Activated CD8-positive, alpha-beta T cell treated with anti-CD3 and anti-CD28 coated beads for 36 hours (primary cell): ENCODE measurements at regions not wholly inside any gene's neighbourhood (a gene's known extent, or its start where the extent isn't known, plus 50 kb on each side); places are given as distances from the start of the nearest gene placed in this dataset.

Experiments used
- ATAC-seq: fragments of 200-7000 bp; cut with Tn5 transposase; one replicate; pipeline ENCODE4 v1.10.0; 2021; ENCODE audit warnings: mild to moderate bottlenecking, moderate library complexity
- CTCF ChIA-PET: fragments of 350-600 bp; sonication (Branson Sonifier 250); formaldehyde crosslinking; loops from one replicate; lab custom pipeline; 2021; ENCODE audit warnings: antibody characterized with exemption; lab: Charles Lee
- POLR2A ChIA-PET: fragments of 350-600 bp; sonication (Branson Sonifier 250); formaldehyde crosslinking; loops from one replicate; lab custom pipeline; 2021; ENCODE audit warnings: antibody characterized with exemption; lab: Charles Lee
- DNase-seq: peaks from one replicate; pipeline ENCODE4 v3.0.0-alpha.2; 2020
- H3K27ac Mint-ChIP-seq: one replicate; pipeline ENCODE4 v1.8.0; 2021; ENCODE audit warnings: mild to moderate bottlenecking, mixed read lengths
- H3K27me3 Mint-ChIP-seq: one replicate; pipeline ENCODE4 v1.8.0; 2021; ENCODE audit warnings: mixed read lengths
- H3K36me3 Mint-ChIP-seq: one replicate; pipeline ENCODE4 v1.8.0; 2021; ENCODE audit warnings: low read depth, mixed read lengths
- H3K4me1 Mint-ChIP-seq: one replicate; pipeline ENCODE4 v1.8.0; 2021; ENCODE audit warnings: low read depth, mixed read lengths
- H3K4me3 Mint-ChIP-seq: one replicate; pipeline ENCODE4 v1.8.0; 2021; ENCODE audit warnings: mild to moderate bottlenecking, moderate library complexity, mixed read lengths
- H3K9me3 Mint-ChIP-seq: one replicate; pipeline ENCODE4 v1.8.0; 2021; ENCODE audit warnings: mixed read lengths
- intact Hi-C: fragments of 100-400 bp; cut with micrococcal nuclease; formaldehyde crosslinking; loops from one replicate; pipeline ENCODE4 v1.10.0; 2022
- TF ChIP-seq, protein P1 (sequence below): fragments of 200-600 bp; IDR thresholded peaks from one replicate; pipeline ENCODE4 v1.8.0; 2022; ENCODE audit warnings: antibody characterized with exemption, mild to moderate bottlenecking

DNA sequence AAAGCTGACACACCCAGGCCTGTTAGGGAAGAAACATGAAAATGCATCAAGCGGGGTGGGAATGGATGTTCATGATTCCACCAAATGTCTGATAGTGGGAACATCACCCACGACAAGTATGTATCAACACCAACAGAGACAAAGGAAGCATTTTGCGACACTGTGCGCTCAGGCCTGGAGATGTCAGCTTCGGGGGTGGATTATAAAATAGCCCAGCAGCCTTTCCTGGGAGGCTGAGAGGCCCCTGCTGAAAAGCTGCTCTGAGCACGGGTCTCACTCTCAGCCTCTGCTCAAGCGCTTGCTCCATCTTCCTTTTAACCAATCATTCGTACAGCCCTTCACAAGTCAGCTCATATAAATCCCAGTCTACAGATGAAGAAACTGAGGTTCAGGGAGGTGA is 213.5 kb downstream of the BCL11B start:
- H3K27ac Mint-ChIP-seq, result no peak overlapping the region
- CTCF ChIA-PET, result no interaction called here
- intact Hi-C loops, result no loop called here

DNA sequence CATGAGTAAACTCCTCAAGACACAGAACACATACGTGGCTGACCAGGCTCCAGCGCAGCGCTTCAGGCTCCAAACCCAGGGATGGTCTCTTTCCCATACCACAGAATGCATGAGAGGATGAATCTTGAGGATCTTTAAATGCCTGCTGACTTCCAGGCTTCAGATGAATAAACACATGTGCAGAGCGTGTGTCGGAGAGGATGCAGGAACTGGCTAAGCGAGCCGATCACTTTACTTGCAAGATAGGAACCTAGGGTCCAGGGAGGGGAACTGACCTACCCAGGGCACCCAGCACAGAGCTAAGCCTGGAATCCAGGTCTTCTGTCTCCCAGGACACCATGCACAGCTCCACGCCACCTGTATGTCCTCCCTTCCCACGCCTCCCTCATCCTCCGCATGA is 209.8 kb downstream of the BCL11B start:
- POLR2A ChIA-PET, result no interaction called here
- CTCF ChIA-PET, result no interaction called here

More for the DNA sequence above, 213.5 kb downstream of the BCL11B start:
- TF ChIP-seq, protein P1, sequence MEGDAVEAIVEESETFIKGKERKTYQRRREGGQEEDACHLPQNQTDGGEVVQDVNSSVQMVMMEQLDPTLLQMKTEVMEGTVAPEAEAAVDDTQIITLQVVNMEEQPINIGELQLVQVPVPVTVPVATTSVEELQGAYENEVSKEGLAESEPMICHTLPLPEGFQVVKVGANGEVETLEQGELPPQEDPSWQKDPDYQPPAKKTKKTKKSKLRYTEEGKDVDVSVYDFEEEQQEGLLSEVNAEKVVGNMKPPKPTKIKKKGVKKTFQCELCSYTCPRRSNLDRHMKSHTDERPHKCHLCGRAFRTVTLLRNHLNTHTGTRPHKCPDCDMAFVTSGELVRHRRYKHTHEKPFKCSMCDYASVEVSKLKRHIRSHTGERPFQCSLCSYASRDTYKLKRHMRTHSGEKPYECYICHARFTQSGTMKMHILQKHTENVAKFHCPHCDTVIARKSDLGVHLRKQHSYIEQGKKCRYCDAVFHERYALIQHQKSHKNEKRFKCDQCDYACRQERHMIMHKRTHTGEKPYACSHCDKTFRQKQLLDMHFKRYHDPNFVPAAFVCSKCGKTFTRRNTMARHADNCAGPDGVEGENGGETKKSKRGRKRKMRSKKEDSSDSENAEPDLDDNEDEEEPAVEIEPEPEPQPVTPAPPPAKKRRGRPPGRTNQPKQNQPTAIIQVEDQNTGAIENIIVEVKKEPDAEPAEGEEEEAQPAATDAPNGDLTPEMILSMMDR, result no peak
- POLR2A ChIA-PET, result no interaction called here
- no peaks in the 10 kb centered on the region for H3K27me3 Mint-ChIP-seq
- H3K36me3 Mint-ChIP-seq, result peaks cover 2% of the 10 kb centered on the region
- no peak overlapping the region for H3K4me3 Mint-ChIP-seq
- DNase-seq (no peak), ATAC-seq (no peak)
- H3K4me1 Mint-ChIP-seq, result peaks cover 19% of the 10 kb centered on the region
- H3K9me3 Mint-ChIP-seq, result peaks cover 5% of the 10 kb centered on the region

DNA sequence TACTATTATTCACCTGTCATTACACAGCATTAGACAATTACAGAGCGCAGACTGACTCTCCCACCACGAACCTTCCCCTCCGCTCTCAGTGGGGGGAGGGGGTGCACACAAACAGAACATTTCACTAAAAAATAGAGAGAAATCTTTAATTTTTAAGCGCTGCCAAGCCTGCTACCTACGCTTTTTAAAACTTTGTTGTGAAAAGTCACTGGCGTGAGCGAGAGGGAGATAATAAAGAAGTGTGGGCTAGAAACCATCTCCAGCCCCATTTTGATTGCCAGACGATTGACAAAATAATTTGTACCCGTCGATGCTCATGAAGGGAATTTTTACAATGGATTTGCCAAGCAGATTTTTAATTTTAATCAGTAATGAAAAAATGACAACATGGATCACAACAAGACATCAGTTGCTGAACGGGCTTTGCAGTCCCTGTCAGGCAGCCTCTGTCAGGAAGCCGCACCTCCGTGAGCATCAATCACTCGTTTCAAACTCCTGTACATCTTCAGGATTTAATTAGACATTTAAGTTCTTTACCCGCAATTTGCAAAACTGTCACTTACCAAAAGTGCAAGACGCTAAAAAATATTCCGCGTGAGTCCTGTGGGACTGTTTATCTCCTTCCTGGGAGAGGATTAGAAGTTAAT is 209.1 kb downstream of the BCL11B start:
- TF ChIP-seq, protein P1, result no peak
- no peaks in the 10 kb centered on the region for H3K27me3 Mint-ChIP-seq
- intact Hi-C loops, result no loop called here

More for the DNA sequence above, 209.8 kb downstream of the BCL11B start:
- ATAC-seq, result no peak
- peaks cover 6% of the 10 kb centered on the region for H3K4me1 Mint-ChIP-seq
- no peaks in the 10 kb centered on the region for H3K9me3 Mint-ChIP-seq
- H3K27me3 Mint-ChIP-seq, result no peaks in the 10 kb centered on the region
- DNase-seq, result no peak
- TF ChIP-seq, protein P1, result no peak
- H3K27ac Mint-ChIP-seq, result no peak overlapping the region
- intact Hi-C loops, result no loop called here
- H3K36me3 Mint-ChIP-seq, result no peaks in the 10 kb centered on the region
- no peak overlapping the region for H3K4me3 Mint-ChIP-seq

DNA sequence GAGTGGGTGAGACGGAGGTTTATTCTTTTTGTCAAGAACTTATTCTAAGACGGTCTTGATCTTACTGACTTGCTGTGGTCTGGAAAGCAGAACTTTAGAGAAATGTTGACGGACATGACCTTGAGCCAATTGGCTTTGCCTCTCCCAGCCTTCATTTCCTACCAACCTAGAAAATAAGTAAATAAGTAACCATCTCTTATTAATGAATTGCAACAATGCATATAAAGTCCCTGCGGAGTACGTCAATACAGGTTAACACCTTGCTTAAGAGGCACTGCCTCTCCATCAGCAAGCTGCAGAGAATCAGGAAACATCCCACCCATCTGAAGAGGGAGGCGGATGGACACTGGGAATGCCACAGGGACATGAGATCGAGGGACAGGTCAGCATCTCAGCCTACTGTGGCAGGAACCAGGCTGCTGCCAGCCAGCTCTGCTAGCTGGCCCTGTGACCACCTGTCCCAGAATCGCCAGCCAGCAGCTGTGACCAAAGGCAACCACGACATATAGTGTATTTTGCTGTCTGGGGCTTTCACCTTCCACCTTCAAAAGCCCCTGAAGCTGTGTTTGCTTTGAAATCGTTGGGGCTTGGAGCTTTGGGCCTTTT is 208.3 kb downstream of the BCL11B start:
- TF ChIP-seq, protein P1, result no peak
- H3K4me3 Mint-ChIP-seq, result no peak overlapping the region
- H3K27me3 Mint-ChIP-seq, result no peaks in the 10 kb centered on the region
- DNase-seq (no peak), ATAC-seq (no peak)
- no peaks in the 10 kb centered on the region for H3K9me3 Mint-ChIP-seq
- intact Hi-C loops, result no loop called here
- ChIA-PET POLR2A (interaction anchor here (1.4 kb wide), 1 partner anchor 17 kb away, joined by 3 read pairs; no protein-coding TSS in a partner anchor), CTCF (no interaction called here)
- no peaks in the 10 kb centered on the region for H3K36me3 Mint-ChIP-seq
- H3K27ac Mint-ChIP-seq, result no peak overlapping the region
- H3K4me1 Mint-ChIP-seq, result peaks cover 6% of the 10 kb centered on the region

More for the DNA sequence above, 209.1 kb downstream of the BCL11B start:
- DNase-seq (no peak), ATAC-seq (no peak)
- H3K9me3 Mint-ChIP-seq, result no peaks in the 10 kb centered on the region
- H3K36me3 Mint-ChIP-seq, result no peaks in the 10 kb centered on the region
- peaks cover 6% of the 10 kb centered on the region for H3K4me1 Mint-ChIP-seq
- H3K27ac Mint-ChIP-seq, result no peak overlapping the region
- H3K4me3 Mint-ChIP-seq, result no peak overlapping the region
- ChIA-PET POLR2A (no interaction called here), CTCF (no interaction called here)

DNA sequence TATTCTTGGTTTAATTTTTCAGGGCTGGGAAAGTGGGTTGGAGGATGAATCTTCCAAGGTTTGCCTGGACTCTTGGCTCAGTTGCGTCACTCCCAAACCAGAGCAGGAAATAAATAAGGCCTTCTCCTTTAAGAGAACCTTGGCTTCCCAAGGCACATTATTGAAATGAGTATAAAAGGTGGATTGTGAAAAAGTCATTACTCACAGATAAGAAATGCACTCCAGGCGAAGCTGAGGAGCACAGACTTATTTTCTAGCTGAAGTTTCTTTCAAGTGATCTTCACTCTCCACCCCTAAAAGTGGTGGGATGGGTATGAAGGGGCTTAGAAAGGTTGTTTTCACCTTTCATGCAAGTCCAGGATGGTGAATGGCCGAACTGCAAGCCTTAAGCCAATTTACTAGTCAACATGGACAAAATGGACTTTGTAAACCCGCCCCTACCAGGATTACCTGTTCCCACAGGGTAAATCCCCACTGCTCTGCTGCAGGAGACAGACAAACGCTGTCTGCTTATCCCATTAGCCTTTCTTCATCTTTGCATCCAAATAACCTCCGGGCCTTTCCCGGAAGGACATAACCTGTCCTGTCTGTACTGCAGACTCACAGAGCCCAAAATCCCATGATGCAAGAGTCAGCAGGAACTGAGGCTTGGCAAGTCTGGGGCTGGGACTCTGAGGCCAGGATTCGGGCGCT is 207.6 kb downstream of the BCL11B start:
- TF ChIP-seq, protein P1, result no peak
- H3K9me3 Mint-ChIP-seq, result no peaks in the 10 kb centered on the region
- H3K27me3 Mint-ChIP-seq, result no peaks in the 10 kb centered on the region
- intact Hi-C loops, result no loop called here
- CTCF ChIA-PET, result no interaction called here
- no peaks in the 10 kb centered on the region for H3K36me3 Mint-ChIP-seq
- DNase-seq, result no peak
- peaks cover 6% of the 10 kb centered on the region for H3K4me1 Mint-ChIP-seq
- ATAC-seq, result no peak
- H3K4me3 Mint-ChIP-seq, result no peak overlapping the region
- H3K27ac Mint-ChIP-seq, result no peak overlapping the region
- POLR2A ChIA-PET, result interaction anchor here (1.4 kb wide), 1 partner anchor 18 kb away, joined by 3 read pairs; no protein-coding TSS in a partner anchor
